ENCODE measurements at regions not wholly inside any gene's neighbourhood (a gene's known extent, or its start where the extent isn't known, plus 50 kb on each side); places are given as distances from the start of the nearest gene placed in this dataset.

DNA sequence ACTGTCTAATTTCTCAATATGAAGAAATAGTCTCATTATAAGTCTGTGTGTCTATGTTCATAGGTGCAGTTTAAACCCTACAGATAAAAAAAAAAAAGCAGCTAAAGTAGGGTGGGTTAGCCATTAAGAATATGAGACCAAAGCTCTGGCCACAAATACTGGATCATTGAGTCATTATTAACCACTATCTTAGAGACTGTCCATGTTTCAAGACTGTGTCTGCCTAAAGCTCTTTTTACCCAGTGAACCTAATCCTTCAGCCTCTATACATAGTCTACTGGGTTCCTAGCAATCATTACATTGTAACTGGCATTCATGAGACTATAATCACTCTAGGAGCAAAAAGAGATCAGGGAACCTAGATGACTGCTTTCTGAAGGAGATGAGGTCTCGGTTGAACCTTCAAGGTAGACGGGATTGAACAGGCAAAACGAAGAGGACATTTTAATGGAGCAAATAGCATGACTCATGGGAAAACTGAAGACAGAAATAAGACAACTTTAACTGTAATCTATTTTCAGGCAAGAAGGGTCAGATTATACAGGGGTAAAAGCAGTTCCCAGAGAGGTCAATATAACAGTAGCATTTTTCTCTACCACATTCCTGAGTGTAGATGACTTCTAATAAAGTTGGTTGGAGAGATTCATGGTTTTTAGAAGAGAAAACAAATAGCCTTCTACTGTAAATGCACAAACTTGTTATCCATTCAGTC lies 64.0 kb upstream of the FIBIN start:
- Histone ChIP-seq H3K27me3 (no peaks in the 10 kb centered on the region), H3K27ac (no peak overlapping the region), H3K4me3 (no peak overlapping the region), H3K36me3 (no peaks in the 10 kb centered on the region), H3K9me3 (no peaks in the 10 kb centered on the region), H3K4me1 (no peaks in the 10 kb centered on the region)
- DNase-seq = no peak
- intact Hi-C loops (cut with DNase I) = no loop called here
- WGBS, 2 donors = 58 to 89% methylated on average over 3 of the region's 3 CpGs
- FAIRE-seq = no peak
- TF ChIP-seq, protein P1, sequence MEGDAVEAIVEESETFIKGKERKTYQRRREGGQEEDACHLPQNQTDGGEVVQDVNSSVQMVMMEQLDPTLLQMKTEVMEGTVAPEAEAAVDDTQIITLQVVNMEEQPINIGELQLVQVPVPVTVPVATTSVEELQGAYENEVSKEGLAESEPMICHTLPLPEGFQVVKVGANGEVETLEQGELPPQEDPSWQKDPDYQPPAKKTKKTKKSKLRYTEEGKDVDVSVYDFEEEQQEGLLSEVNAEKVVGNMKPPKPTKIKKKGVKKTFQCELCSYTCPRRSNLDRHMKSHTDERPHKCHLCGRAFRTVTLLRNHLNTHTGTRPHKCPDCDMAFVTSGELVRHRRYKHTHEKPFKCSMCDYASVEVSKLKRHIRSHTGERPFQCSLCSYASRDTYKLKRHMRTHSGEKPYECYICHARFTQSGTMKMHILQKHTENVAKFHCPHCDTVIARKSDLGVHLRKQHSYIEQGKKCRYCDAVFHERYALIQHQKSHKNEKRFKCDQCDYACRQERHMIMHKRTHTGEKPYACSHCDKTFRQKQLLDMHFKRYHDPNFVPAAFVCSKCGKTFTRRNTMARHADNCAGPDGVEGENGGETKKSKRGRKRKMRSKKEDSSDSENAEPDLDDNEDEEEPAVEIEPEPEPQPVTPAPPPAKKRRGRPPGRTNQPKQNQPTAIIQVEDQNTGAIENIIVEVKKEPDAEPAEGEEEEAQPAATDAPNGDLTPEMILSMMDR (IDR thresholded peaks at IDR 0.05) = no peak
- no peak for ATAC-seq

DNA sequence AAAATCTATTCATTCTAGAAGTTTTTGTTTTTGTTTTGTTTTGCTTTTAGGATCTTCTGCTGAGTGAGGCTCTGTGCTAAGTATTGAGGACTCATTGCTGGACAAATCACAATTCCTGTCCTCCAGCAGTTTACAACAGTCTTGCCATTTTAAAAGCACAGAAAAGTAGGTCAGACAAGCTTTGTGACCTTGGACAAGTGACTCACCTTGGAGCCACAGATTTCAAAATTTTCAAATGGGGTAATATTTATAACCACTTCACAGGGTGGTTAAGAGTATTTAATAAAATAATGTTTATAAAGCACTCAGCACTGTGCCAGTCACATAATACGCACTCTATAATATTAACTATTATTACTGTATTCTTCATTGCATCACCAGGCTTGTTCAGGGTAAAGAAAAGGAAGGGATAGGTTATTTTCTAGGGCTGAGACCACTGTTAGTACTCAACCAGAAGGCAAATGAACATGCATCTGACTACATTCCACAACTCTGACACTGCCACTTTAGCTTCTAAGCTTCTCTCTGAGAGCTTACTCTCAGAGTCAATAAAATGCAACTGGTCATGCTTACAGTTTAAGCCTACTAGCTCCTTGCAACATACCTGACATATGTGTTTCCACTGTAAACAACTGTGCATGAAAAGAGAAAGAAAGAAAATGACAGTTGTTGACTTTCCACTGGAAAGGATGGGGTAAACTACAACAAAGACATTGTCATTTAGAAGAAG lies 63.2 kb upstream of the FIBIN start:
- no peaks in the 10 kb centered on the region for H3K4me1 ChIP-seq
- intact Hi-C loops (cut with DNase I) = no loop called here
- FAIRE-seq (no peak), DNase-seq (no peak), ATAC-seq (peak in 1 of 4 donors; percentile 18)
- WGBS, 2 donors = 22 to 82% methylated on average over 1 of the region's 1 CpG
- no peaks in the 10 kb centered on the region for H3K9me3 ChIP-seq
- H3K27me3 ChIP-seq = no peaks in the 10 kb centered on the region
- no peak overlapping the region for H3K4me3 ChIP-seq
- no peaks in the 10 kb centered on the region for H3K36me3 ChIP-seq
- no peak overlapping the region for H3K27ac ChIP-seq
- TF ChIP-seq, protein P1 (IDR thresholded peaks at IDR 0.05) = no peak

DNA sequence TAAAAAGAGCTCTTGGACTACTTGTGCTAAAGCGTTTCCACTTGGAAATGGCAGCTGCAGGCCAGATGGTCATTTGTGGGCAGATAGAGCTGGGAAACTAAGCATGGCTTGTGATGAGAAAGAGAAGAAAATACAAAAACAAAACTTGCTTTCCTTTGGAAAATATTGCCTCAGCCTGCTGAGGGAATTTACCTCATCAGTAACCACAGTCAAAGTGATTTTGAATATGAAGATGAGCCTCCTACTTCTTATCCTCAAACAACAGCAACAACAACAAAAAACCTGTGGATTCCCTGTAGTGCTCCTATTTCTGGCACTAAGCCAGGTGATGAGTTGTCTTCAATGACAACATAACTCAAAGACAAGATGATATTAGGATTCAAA lies 62.7 kb upstream of the FIBIN start:
- Histone ChIP-seq H3K27me3 (no peaks in the 10 kb centered on the region), H3K4me3 (no peak overlapping the region), H3K36me3 (no peaks in the 10 kb centered on the region), H3K9me3 (no peaks in the 10 kb centered on the region), H3K4me1 (no peaks in the 10 kb centered on the region), H3K27ac (no peak overlapping the region)
- WGBS, 2 donors = 49 to 58% methylated on average over 1 of the region's 1 CpG
- TF ChIP-seq, protein P1 (IDR thresholded peaks at IDR 0.05) = no peak
- DNase-seq = no peak
- intact Hi-C loops (cut with DNase I) = no loop called here
- ATAC-seq = peak in 1 of 4 donors; percentile 15
- FAIRE-seq = no peak

DNA sequence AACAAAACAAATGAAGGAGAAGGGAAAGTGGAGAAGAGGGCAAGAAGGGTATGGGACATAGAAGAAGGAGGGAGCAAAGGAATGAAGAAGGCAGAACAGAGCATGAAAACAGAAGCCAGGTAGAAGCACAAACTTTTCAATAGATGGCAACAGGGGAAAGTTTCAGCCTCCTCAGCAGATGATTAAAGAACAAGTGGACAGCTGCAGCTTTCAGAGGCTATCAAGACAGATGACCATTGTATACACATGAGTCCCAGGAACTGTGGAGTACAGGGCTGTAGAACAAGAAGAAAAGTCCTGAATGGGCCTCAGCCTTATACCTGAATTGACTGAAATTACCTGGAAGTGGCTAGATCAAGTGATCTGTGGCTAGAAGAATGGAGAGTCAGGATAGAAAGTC lies 62.0 kb upstream of the FIBIN start:
- H3K9me3 ChIP-seq = no peaks in the 10 kb centered on the region
- no peak overlapping the region for H3K4me3 ChIP-seq
- intact Hi-C loops (cut with DNase I) = no loop called here
- H3K4me1 ChIP-seq = no peaks in the 10 kb centered on the region
- no peaks in the 10 kb centered on the region for H3K36me3 ChIP-seq
- TF ChIP-seq, protein P1 (IDR thresholded peaks at IDR 0.05) = no peak
- no peaks in the 10 kb centered on the region for H3K27me3 ChIP-seq
- no peak overlapping the region for H3K27ac ChIP-seq
- ATAC-seq = no peak
- no peak for DNase-seq
- no peak for FAIRE-seq

DNA sequence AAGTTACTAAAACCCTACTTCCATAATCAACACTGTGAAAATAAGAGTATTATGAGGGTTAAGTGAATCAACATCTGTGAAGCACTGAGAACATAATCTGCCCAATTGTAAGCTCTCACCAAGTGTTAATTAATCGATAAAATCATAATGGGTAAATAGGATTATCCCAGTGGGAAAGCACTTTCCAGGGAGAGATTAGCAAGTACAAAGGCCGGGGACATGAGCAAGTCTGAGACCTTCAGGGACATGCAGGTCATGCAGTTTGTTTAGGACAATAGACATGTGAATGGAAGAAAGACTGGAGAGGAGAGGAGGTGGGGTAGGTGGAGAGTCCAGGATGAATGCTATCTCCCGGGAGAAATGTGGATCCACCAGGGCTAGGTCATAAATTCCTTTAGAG lies 57.8 kb upstream of the FIBIN start:
- intact Hi-C loops (cut with DNase I) = no loop called here
- ATAC-seq (no peak), FAIRE-seq (no peak), DNase-seq (no peak)
- H3K27me3 ChIP-seq = no peaks in the 10 kb centered on the region
- no peak overlapping the region for H3K4me3 ChIP-seq
- H3K27ac ChIP-seq = no peak overlapping the region
- no peaks in the 10 kb centered on the region for H3K36me3 ChIP-seq
- no peaks in the 10 kb centered on the region for H3K9me3 ChIP-seq
- H3K4me1 ChIP-seq = no peaks in the 10 kb centered on the region
- 47 to 52% methylated on average over 3 of the region's 3 CpGs for WGBS, 2 donors
- TF ChIP-seq, protein P1 (IDR thresholded peaks at IDR 0.05) = no peak
